NCI-H748 treated with DMSO at 0.1 percent for 48 hours (cell line): ENCODE measurements at regions not wholly inside any gene's neighbourhood (a gene's known extent, or its start where the extent isn't known, plus 50 kb on each side); places are given as distances from the start of the nearest gene placed in this dataset.

Experiments used
- DNase-seq: peaks from one replicate; lab custom pipeline; 2025; lab: John Stamatoyannopoulos, UW

DNA sequence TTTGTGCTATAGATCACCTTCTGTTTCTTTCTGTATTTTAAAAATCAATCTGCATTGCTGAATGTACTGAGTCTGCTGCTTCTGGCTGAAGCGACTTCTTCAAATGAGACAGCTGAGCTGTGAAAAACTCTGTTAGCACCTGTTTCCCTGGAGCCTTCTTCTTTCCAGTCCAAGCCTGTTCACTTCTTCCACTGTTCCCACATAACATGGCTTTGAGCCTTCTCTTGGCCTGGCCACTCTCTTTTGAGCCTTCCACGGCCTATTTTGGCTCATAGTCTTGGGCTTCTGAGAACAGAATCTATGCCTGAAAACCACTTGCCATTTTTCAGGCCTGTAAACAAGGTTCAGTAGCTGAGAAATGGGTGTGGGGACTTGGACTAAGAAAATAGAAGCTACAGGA is 132.9 kb upstream of the IGFBP7 start:
- no peak for DNase-seq

- no peak for DNase-seq
Measured at GRCh38 chr4:57234252-57234775, 124.1 kb upstream of the IGFBP7 start.

- DNase-seq: no peak
Measured at GRCh38 chr4:57233386-57233785, 123.2 kb upstream of the IGFBP7 start.

- no peak for DNase-seq
Measured at GRCh38 chr4:57231781-57232180, 121.6 kb upstream of the IGFBP7 start.

DNA sequence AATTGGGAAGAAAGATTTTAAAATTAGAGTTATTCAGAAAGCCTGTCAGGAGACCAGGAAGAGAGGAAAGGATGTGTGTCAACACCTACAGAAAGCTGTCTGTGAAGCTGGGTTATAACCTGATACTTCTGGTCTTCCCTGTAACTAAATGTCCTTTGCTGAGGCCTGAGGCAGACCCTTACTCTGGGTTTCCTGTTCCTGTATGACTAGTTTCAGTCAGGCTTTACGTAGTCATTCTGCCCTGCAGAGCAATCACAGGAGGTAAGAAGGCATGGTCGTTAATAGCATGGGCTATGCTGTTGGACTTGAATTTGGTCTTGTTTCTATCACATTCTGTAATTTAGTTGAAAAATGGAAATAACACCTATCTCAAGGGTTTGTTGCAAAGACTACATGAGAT is 110.5 kb upstream of the IGFBP7 start:
- no peak for DNase-seq

DNA sequence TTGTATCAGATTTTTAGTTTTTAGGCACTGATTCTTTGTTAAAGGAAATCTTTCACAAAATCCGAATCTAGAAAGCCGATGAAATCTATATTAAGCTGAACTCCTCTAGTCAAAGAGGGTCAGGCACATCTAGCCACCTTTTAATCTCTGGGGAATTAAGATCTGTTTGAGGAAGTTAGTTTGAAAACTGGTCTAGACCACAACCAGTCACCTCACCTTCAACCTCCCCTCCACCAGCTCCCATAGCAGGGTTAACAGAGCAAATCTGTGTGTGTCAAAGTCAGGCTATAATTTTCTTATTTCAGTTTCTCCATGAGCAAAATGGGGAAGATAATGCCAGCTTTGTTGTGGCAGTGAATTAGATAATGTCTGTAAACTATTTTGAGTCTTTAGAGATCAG is 110.0 kb upstream of the IGFBP7 start:
- DNase-seq: no peak

DNA sequence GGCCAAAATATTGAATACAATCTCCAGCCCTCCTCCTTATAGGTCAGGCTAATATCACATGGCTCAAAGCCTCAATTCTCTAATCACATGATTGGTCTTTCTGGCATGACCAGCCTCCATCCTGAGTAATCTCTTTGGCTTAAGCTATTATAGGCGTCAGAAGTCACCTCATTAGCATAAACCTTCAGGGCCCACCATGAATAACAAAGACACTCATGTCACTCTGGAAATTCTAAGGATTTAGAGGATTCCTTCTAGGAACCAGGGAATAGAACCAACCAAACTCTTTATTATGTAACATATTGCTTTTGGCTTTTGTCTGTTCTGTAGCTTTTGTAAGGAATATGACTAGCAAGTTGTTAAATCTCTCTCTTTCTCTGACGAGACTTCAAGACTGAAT is 109.2 kb upstream of the IGFBP7 start:
- DNase-seq: no peak

DNA sequence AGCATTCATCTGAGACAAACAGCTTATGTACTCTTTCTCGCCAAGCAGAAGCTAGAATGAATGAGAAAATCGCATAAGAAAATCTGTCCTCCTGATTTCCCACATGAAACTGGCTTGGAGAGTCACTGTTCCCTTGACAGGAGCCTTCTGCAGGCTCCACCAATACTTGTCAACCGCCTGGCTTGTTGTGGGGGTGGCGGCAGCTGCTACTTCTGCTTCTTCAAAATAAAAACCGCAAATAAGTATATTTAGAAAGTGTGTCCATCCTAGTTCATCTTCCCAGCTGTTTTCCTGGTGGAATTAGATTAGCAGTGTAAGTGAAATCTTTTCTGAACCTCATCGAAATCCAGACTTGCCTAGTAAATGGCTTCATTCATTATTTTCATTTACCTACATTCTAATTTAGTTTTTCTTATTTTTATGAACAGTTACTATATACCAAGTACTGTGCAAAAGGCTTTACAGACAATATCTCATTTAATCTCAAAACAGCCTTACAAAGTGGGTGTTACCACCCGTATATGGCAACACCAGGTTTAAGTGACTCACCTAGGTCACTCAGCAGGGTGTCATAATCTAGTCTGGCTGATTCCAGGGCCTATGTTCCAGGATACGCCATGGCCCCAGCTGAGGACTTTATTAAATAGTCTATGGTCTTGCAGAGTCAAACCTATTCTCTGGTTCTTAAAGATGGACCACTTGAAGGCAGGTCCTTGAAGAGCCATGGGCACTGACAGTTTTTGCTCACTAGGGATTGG is 104.6 kb upstream of the IGFBP7 start:
- no peak for DNase-seq

- no peak for DNase-seq
Measured at GRCh38 chr4:57211131-57211530, 100.9 kb upstream of the IGFBP7 start.

GRCh38 chr4:57206172-57206571 is 96.0 kb upstream of the IGFBP7 start:
- DNase-seq: no peak

DNA sequence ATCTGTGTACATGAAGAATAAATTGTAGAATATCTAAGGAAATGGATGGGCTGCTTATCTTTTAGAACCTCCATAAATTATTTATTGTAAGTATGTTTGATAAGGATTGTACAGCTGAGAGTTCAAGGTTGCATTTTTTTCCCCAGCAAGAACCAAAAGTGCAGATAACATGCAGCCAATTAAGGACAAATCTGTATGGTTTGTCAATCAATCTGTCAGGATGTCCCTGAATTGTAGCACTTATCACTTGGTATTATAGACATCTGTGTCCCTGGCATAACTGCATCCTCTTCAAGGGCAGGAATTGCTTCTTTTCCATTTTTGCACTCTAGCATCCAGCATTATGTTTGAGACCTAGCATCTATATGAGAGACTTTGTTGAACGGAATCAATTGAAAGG is 95.4 kb upstream of the IGFBP7 start:
- no peak for DNase-seq

GRCh38 chr4:57200799-57201327 is 90.7 kb upstream of the IGFBP7 start:
- no peak for DNase-seq

DNA sequence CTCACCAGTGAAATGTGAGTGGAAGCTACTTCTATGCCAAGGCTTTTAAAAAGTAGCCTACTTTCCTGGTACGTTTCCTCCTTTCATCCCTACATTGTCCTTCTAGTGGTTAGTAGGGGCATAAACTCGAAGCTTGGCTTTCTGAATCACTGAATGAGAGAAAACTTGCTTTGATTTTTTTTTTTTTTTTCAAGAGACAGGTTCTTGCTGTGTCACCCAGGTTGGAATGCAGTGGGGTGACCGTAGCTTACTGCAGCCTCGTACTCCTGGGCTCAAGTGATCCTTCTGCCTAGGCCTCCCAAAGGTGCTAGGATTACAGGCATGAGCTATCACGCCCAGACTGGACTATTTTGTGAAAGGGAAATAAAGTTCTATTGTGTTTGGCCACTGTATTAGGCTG is 89.1 kb upstream of the IGFBP7 start:
- no peak for DNase-seq

GRCh38 chr4:57195622-57196021 is 85.4 kb upstream of the IGFBP7 start:
- DNase-seq: no peak

GRCh38 chr4:57194068-57194611 is 84.0 kb upstream of the IGFBP7 start:
- no peak for DNase-seq

DNA sequence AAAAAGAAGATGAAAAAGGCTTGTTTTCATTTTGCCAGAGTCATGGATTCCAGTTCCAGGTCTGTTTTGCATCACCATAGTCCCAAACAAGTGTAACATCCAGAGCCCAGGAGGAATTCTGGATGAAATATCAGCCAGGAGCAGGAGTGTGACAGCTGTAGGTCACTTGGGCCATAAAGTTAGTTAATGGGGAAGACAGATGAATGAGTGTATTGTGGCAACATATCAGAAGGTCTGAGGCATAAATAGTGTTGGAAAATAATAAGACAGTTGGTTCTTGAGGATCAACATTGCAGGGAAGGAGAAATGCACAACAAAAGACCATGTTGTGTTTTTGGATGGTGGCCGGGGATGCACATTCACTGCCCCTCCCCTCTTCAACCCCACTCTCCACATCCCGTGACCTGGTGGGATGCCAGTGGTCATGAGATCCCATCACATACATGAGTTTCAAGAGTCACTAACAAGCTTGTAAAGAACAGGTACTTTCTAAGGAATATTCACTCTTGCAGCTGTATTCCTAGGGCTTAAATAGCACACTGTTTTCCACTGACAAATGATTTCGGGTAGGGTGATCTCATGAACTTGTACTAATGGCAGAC is 83.1 kb upstream of the IGFBP7 start:
- DNase-seq: no peak

GRCh38 chr4:57191523-57192034 is 81.4 kb upstream of the IGFBP7 start:
- DNase-seq: no peak

DNA sequence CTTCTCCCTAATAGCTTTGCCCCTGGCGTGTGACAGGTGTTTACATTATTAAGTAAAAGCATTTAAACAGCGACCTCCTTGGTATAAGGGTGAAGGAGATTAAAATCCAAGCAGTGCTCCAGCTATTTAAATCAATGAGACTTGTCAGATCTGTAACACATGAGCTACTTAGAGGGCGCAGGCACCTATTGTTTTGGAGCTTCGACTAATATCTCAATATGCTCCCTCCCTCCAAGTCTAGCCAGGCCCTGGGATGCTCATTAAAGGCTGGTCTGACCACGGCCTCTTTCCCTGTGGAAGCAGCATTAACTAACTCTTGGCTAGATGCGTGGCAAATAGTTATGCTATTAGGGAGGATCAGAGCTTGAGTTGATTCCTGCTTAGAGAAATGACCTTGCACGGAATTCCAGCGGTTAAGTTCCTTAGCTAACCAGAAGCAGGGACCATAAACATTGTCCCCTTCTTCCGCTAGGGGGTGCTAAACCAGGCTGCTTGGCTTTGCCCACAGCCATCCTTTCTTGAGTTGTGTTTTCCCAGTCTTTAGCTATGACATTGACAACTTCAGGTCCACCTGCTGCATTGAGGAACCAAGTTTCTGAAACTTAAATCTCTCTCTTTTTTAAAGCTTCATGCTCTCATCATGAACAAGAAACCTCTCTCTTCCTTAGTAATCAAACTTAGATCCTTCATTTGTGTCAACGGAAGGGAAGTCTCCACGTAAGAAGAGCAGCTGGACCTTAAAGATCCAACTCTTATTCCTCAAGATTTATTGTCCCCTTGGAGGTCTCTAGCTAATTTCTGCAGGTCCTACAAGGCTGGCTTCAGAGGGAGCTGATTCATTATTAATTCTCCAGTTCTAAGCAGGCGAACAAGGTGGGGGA is 80.7 kb upstream of the IGFBP7 start:
- DNase-seq: no peak

DNA sequence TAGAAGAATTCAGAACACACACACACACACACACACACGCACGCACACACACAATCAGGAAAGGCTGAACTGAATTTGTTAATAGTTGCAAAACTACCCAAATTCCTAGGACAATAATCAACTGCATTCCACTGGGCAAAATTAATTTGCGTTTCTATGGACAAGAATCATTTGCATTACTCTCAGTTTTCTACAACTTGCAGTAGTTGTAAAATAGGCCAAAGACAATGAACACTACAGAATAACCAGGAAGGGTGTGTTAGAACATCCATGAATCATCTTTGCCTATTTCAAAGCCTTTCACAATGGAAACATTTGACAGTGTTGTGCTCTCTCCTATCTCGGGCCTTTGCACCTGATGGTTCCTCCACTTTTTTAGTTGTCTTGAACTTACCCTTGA is 77.1 kb upstream of the IGFBP7 start:
- no peak for DNase-seq

GRCh38 chr4:57184378-57185029 is 74.3 kb upstream of the IGFBP7 start:
- DNase-seq: no peak

DNA sequence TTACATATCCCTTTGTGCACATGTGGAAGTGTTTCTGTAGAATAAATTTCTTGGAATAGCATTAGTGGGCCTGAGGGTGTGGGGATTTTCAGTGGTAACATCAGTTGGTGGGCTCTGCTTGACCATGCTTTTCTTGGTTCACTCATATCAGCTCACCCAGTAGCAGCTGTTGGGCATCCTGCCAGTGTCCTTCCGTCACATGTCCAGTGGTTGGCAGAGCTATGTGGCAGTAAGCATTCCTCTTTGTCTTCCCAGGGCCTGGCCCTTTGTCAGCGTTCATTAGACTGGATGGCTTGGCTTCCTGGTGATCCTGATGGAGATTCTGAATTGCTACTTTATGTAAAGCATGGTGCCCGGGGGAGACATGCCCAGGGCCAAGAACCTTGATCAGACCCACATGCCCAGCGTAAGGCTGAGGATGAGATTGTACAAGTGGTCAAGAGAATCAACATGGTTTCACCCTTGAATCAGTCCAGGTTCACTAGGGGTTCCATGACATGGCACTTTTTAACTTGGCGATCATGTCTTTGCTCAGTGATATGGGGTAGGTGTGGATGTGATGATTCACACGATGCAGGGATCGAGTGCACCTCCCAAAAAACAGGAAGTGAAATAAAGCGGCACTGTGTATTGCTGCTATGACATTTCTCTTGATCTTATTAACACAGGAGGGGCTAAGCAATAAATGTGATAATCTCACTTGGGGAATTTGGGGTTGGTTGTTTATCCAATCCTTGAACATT is 72.1 kb upstream of the IGFBP7 start:
- no peak for DNase-seq
